Suprapubic skin (tissue), 3 donors: ENCODE measurements at regions not wholly inside any gene's neighbourhood (a gene's known extent, or its start where the extent isn't known, plus 50 kb on each side); places are given as distances from the start of the nearest gene placed in this dataset.

ENCODE experiments used
- CTCF ChIP-seq, 2 donors: fragments of 200-600 bp in 1 of 2; fragments of 450-650 bp in 1 of 2; sonication (generic) in 1 of 2; IDR thresholded peaks; one replicate each; pipeline ENCODE4 v1.5.1; 2016 to 2019; ENCODE audit warnings: antibody characterized with exemption in 2 of 2, mild to moderate bottlenecking in 1 of 2, moderate library complexity in 1 of 2
- POLR2A ChIP-seq, 2 donors: fragments of 450-650 bp; IDR thresholded peaks; one replicate each; pipeline ENCODE4 v1.6.1; 2017; ENCODE audit warnings: antibody characterized with exemption in 2 of 2, mild to moderate bottlenecking in 2 of 2, moderate library complexity in 2 of 2

GRCh38 chr3:87706176-87706575 is 352.6 kb downstream of the CGGBP1 start:
- no peak for TF ChIP-seq CTCF (IDR thresholded peaks at IDR 0.05)
- TF ChIP-seq POLR2A (IDR thresholded peaks at IDR 0.05) = no peak
